GM12878 (cell line): ENCODE measurements at regions not wholly inside any gene's neighbourhood (a gene's known extent, or its start where the extent isn't known, plus 50 kb on each side); places are given as distances from the start of the nearest gene placed in this dataset.

ENCODE experiments used
- ATAC-seq: fragments of 200-7000 bp; cut with Tn5 transposase; 3 replicates; pipeline ENCODE4 v1.9.1; 2020; ENCODE audit warnings: mild to moderate bottlenecking, moderate library complexity
- BruUV-seq: library from RNA; stranded (reverse); fragments of 400-500 nt; replicated peaks from 2 replicates; lab custom pipeline; 2021; lab: Mats Ljungman, UMichigan
- CTCF ChIA-PET: fragments of 300-600 bp; sonication (Branson Sonifier 250); formaldehyde crosslinking; extraction: SDS; loops from one replicate; lab custom pipeline; 2021; ENCODE audit warnings: inconsistent platforms; lab: Yijun Ruan, JAX
- POLR2A ChIA-PET: fragments of 350-600 bp; formaldehyde crosslinking; extraction: SDS; loops from one replicate; lab custom pipeline; 2021; ENCODE audit warnings: inconsistent platforms; lab: Charles Lee
- RAD21 ChIA-PET: fragments of 300-600 bp; sonication (Branson Sonifier 250); formaldehyde crosslinking; loops from one replicate; lab custom pipeline; 2023; ENCODE audit warnings: antibody characterized with exemption; ENCODE audit not compliant: unreplicated experiment; lab: Charles Lee
- SMC1A ChIA-PET: fragments of 300-600 bp; sonication (Branson Sonifier 250); formaldehyde crosslinking; loops from one replicate; lab custom pipeline; 2023; ENCODE audit not compliant: unreplicated experiment, uncharacterized antibody; lab: Charles Lee
- DNase-seq: peaks from one replicate; pipeline ENCODE4 v3.0.0-alpha.2; 2011; ENCODE audit warnings: low read depth, low spot score
- FAIRE-seq: peaks from 3 replicates; lab custom pipeline; 2011; peaks lifted over from hg19 to GRCh38; lab: Jason Lieb, UNC
- H2AFZ ChIP-seq: 2 replicates; pipeline ENCODE4 v1.6.0; 2011; ENCODE audit warnings: low read depth, low read length, control low read depth; ENCODE audit not compliant: control insufficient read depth
- H3K27ac ChIP-seq: 2 replicates; pipeline ENCODE4 v1.5.1; 2011; ENCODE audit warnings: control low read depth; ENCODE audit not compliant: control insufficient read depth, insufficient read depth
- H3K27me3 ChIP-seq, 2 experiments: replicated peaks in 1 of 2; 2 replicates each; pipeline versions ENCODE4 v1.6.0 to v1.6.1; 2011; ENCODE audit warnings: low read length in 1 of 2; ENCODE audit not compliant: control insufficient read depth in 2 of 2, insufficient read depth in 2 of 2
- H3K36me3 ChIP-seq, 2 experiments: 2 replicates each; pipeline ENCODE4 v1.5.1; 2011; ENCODE audit warnings: low read length in 1 of 2; ENCODE audit not compliant: control insufficient read depth in 2 of 2, insufficient read depth in 2 of 2
- H3K4me1 ChIP-seq: 2 replicates; pipeline ENCODE4 v1.6.1; 2011; ENCODE audit warnings: mild to moderate bottlenecking, low read length, moderate library complexity, mixed read lengths; ENCODE audit not compliant: control insufficient read depth, insufficient read depth
- H3K4me2 ChIP-seq: 2 replicates; pipeline ENCODE4 v1.6.0; 2011; ENCODE audit warnings: control low read depth; ENCODE audit not compliant: control insufficient read depth, insufficient read depth
- H3K4me3 ChIP-seq: fragments of 200-600 bp; sonication (generic); 2 replicates; pipeline ENCODE4 v1.5.1; 2016
- H3K79me2 ChIP-seq: 2 replicates; pipeline ENCODE4 v1.6.0; 2011; ENCODE audit warnings: low read length; ENCODE audit not compliant: control insufficient read depth, insufficient read depth
- H3K9ac ChIP-seq: 2 replicates; pipeline ENCODE4 v1.8.0; 2011; ENCODE audit warnings: low read length, control low read depth, mixed read lengths; ENCODE audit not compliant: control insufficient read depth, insufficient read depth
- H3K9me3 ChIP-seq: replicated peaks from 3 replicates; pipeline ENCODE4 v1.5.1; 2011; ENCODE audit warnings: mild to moderate bottlenecking, low read length; ENCODE audit not compliant: control insufficient read depth, insufficient read depth
- H4K20me1 ChIP-seq: 2 replicates; pipeline ENCODE4 v1.6.0; 2011; ENCODE audit not compliant: control insufficient read depth, insufficient read depth
- BHLHE40 ChIP-seq, 2 experiments: fragments of 450-650 bp in 1 of 2; IDR thresholded peaks; 2 replicates each; pipeline ENCODE4 v1.6.1; 2011 to 2017; ENCODE audit warnings: low read depth in 2 of 2, borderline replicate concordance in 1 of 2, improper control_type of control experiment in 1 of 2, low read length in 1 of 2, mild to moderate bottlenecking in 1 of 2
- ETV6 ChIP-seq, 2 experiments: fragments of 450-650 bp in 1 of 2; IDR thresholded peaks in 1 of 2; conservative IDR thresholded peaks in 1 of 2; 2 replicates each; pipeline ENCODE4 v1.6.1; 2014; ENCODE audit warnings: antibody characterized with exemption in 1 of 2, borderline replicate concordance in 1 of 2, low read depth in 1 of 2, mild to moderate bottlenecking in 1 of 2, moderate library complexity in 1 of 2
- GATAD2B ChIP-seq: fragments of 450-650 bp; conservative IDR thresholded peaks from 2 replicates; pipeline ENCODE4 v1.6.1; 2017; ENCODE audit warnings: low read depth, mild to moderate bottlenecking, moderate library complexity
- MYB ChIP-seq: fragments of 150-350 bp; IDR thresholded peaks from 2 replicates; pipeline ENCODE4 v1.6.1; 2014; ENCODE audit warnings: mild to moderate bottlenecking, low read depth, low read length, borderline replicate concordance
- MYC ChIP-seq: IDR thresholded peaks from 2 replicates; pipeline ENCODE4 v1.6.1; 2011; ENCODE audit warnings: mild to moderate bottlenecking, low read length, moderate library complexity, inconsistent platforms; ENCODE audit not compliant: insufficient read depth, insufficient replicate concordance, insufficient read length, severe bottlenecking
- NR2C1 ChIP-seq: fragments of 450-650 bp; IDR thresholded peaks from 2 replicates; pipeline ENCODE4 v1.6.1; 2017; ENCODE audit warnings: antibody characterized with exemption, mild to moderate bottlenecking, moderate library complexity
- POLR2A ChIP-seq: IDR thresholded peaks from 2 replicates; pipeline ENCODE4 v1.6.1; 2011; ENCODE audit warnings: low read depth, mild to moderate bottlenecking, low read length
- POU2F2 ChIP-seq: IDR thresholded peaks from 3 replicates; pipeline ENCODE4 v1.6.1; 2011; ENCODE audit warnings: low read depth, mild to moderate bottlenecking, low read length, borderline replicate concordance
- RB1 ChIP-seq: fragments of 450-650 bp; formaldehyde crosslinking; IDR thresholded peaks from 2 replicates; pipeline ENCODE4 v1.6.1; 2017; ENCODE audit warnings: mild to moderate bottlenecking, borderline replicate concordance
- SP1 ChIP-seq: IDR thresholded peaks from one replicate; pipeline ENCODE4 v1.6.1; 2011; ENCODE audit warnings: low read depth, low read length
- YBX1 ChIP-seq: fragments of 450-650 bp; IDR thresholded peaks from 2 replicates; pipeline ENCODE4 v1.6.1; 2016; ENCODE audit warnings: antibody characterized with exemption
- ZBTB4 ChIP-seq: fragments of 450-650 bp; formaldehyde crosslinking; IDR thresholded peaks from 2 replicates; pipeline ENCODE4 v1.4.0; 2022; ENCODE audit warnings: mild to moderate bottlenecking, moderate library complexity
- WGBS: methylation state at CpG from one replicate; pipeline ENCODE4 v1.1.6; 2016; ENCODE audit warnings: low lambda C conversion rate; ENCODE audit not compliant: insufficient replicate concordance, insufficient coverage; ENCODE audit errors: missing lambda C conversion rate; 5-methylcytosine and 5-hydroxymethylcytosine counted together
- in situ Hi-C: fragments of 300-500 bp; cut with MboI; formaldehyde crosslinking; loops from 9 replicates; pipeline ENCODE4 v1.14.3; 2018; ENCODE audit warnings: mixed read lengths
- intact Hi-C: fragments of 100-400 bp; cut with micrococcal nuclease; formaldehyde crosslinking; loops from one replicate; pipeline ENCODE4 v1.14.2; 2022; ENCODE audit not compliant: unreplicated experiment
- TF ChIP-seq, protein P1 (sequence below): IDR thresholded peaks from 2 replicates; pipeline ENCODE4 v1.6.1; 2011; ENCODE audit warnings: borderline replicate concordance, low read depth, mild to moderate bottlenecking, moderate library complexity, mixed read lengths, low read length; ENCODE audit not compliant: insufficient read depth; ENCODE audit errors: extremely low read length
- TF ChIP-seq, protein P2 (sequence below), 3 experiments: IDR thresholded peaks in 2 of 3; conservative IDR thresholded peaks in 1 of 3; 2 replicates each; pipeline ENCODE4 v1.5.1; 2011; ENCODE audit warnings: low read depth in 3 of 3, low read length in 3 of 3, mild to moderate bottlenecking in 3 of 3, control low read depth in 2 of 3, moderate library complexity in 2 of 3, inconsistent platforms in 1 of 3, mixed read lengths in 1 of 3; ENCODE audit not compliant: control insufficient read depth in 2 of 3, insufficient read depth in 1 of 3; ENCODE audit errors: extremely low read depth in 1 of 3
- TF ChIP-seq, protein P3 (sequence below): fragments of 450-650 bp; IDR thresholded peaks from 2 replicates; pipeline ENCODE4 v1.6.1; 2017; ENCODE audit warnings: borderline replicate concordance

- Histone ChIP-seq H3K27ac (no peak overlapping the region), H2AFZ (no peak overlapping the region), H3K9ac (no peak overlapping the region), H3K36me3 (no peaks in the 10 kb centered on the region), H4K20me1 (no peaks in the 10 kb centered on the region), H3K79me2 (no peaks in the 10 kb centered on the region), H3K4me3 (no peak overlapping the region), H3K9me3 (no peaks in the 10 kb centered on the region), H3K4me1 (no peaks in the 10 kb centered on the region), H3K27me3 (no peaks in the 10 kb centered on the region; a peak in 2 of 4 replicates), H3K4me2 (no peak overlapping the region)
- FAIRE-seq: no peak
- intact Hi-C loops (no loop called here), in situ Hi-C loops (no loop called here)
- ChIA-PET POLR2A (no interaction called here), CTCF (no interaction called here), RAD21 (no interaction called here), SMC1A (interaction anchor here (0.6 kb wide), 1 partner anchor 109 kb away, joined by 3 read pairs; no protein-coding TSS in a partner anchor)
- DNase-seq: no peak
- no peak for ATAC-seq
- no TSS peak for BruUV-seq
- 25% methylated on average over 8 of the region's 8 CpGs for WGBS
- TF ChIP-seq SP1: no peak
- TF ChIP-seq YBX1: no peak
- no peak for TF ChIP-seq ETV6 (conservative IDR thresholded peaks at IDR 0.05 in 1 of 2, IDR thresholded peaks at IDR 0.05 in 1 of 2; ENCODE audit: borderline replicate concordance in 1 of 2, low read depth in 1 of 2)
- TF ChIP-seq NR2C1: no peak
- TF ChIP-seq, protein P1, sequence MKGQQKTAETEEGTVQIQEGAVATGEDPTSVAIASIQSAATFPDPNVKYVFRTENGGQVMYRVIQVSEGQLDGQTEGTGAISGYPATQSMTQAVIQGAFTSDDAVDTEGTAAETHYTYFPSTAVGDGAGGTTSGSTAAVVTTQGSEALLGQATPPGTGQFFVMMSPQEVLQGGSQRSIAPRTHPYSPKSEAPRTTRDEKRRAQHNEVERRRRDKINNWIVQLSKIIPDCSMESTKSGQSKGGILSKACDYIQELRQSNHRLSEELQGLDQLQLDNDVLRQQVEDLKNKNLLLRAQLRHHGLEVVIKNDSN: no peak
- TF ChIP-seq MYC: no peak
- no peak for TF ChIP-seq GATAD2B
- TF ChIP-seq ZBTB4 (CRISPR knock-in tag): no peak
- TF ChIP-seq BHLHE40 (IDR thresholded peaks at IDR 0.05; ENCODE audit: borderline replicate concordance in 1 of 2, low read depth in 2 of 2, low read length in 1 of 2): no peak
- no peak for TF ChIP-seq POU2F2
- no peak for TF ChIP-seq RB1
- TF ChIP-seq POLR2A: no peak
- TF ChIP-seq, protein P2, sequence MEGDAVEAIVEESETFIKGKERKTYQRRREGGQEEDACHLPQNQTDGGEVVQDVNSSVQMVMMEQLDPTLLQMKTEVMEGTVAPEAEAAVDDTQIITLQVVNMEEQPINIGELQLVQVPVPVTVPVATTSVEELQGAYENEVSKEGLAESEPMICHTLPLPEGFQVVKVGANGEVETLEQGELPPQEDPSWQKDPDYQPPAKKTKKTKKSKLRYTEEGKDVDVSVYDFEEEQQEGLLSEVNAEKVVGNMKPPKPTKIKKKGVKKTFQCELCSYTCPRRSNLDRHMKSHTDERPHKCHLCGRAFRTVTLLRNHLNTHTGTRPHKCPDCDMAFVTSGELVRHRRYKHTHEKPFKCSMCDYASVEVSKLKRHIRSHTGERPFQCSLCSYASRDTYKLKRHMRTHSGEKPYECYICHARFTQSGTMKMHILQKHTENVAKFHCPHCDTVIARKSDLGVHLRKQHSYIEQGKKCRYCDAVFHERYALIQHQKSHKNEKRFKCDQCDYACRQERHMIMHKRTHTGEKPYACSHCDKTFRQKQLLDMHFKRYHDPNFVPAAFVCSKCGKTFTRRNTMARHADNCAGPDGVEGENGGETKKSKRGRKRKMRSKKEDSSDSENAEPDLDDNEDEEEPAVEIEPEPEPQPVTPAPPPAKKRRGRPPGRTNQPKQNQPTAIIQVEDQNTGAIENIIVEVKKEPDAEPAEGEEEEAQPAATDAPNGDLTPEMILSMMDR (IDR thresholded peaks at IDR 0.05 in 2 of 3, conservative IDR thresholded peaks at IDR 0.05 in 1 of 3; ENCODE audit: control insufficient read depth in 2 of 3, extremely low read depth in 1 of 3, insufficient read depth in 1 of 3, low read depth in 3 of 3, low read length in 3 of 3): no peak
- TF ChIP-seq, protein P3, sequence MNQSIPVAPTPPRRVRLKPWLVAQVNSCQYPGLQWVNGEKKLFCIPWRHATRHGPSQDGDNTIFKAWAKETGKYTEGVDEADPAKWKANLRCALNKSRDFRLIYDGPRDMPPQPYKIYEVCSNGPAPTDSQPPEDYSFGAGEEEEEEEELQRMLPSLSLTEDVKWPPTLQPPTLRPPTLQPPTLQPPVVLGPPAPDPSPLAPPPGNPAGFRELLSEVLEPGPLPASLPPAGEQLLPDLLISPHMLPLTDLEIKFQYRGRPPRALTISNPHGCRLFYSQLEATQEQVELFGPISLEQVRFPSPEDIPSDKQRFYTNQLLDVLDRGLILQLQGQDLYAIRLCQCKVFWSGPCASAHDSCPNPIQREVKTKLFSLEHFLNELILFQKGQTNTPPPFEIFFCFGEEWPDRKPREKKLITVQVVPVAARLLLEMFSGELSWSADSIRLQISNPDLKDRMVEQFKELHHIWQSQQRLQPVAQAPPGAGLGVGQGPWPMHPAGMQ: no peak
- no peak for TF ChIP-seq MYB
These were observed 110.8 kb upstream of the IGF1R start for GRCh38 chr15:98537516-98538060.
